GM12864 (cell line): ENCODE measurements at regions not wholly inside any gene's neighbourhood (a gene's known extent, or its start where the extent isn't known, plus 50 kb on each side); places are given as distances from the start of the nearest gene placed in this dataset.
A peak's percentile ranks its signal among the peaks of the same experiment; 100 is the strongest.

Source experiments
- DNase-seq: peaks from one replicate; pipeline ENCODE4 v3.0.0-alpha.2; 2011; ENCODE audit warnings: low read depth
- H3K4me3 ChIP-seq: 2 replicates; pipeline ENCODE4 v1.5.1; 2011; ENCODE audit warnings: mild to moderate bottlenecking, low read depth, low read length, control low read depth
- TF ChIP-seq, protein P1 (sequence below): IDR thresholded peaks from 2 replicates; pipeline ENCODE4 v1.5.1; 2011; ENCODE audit warnings: low read depth, mild to moderate bottlenecking, moderate library complexity, low read length, control low read depth, inconsistent platforms; ENCODE audit errors: missing control alignments

DNA sequence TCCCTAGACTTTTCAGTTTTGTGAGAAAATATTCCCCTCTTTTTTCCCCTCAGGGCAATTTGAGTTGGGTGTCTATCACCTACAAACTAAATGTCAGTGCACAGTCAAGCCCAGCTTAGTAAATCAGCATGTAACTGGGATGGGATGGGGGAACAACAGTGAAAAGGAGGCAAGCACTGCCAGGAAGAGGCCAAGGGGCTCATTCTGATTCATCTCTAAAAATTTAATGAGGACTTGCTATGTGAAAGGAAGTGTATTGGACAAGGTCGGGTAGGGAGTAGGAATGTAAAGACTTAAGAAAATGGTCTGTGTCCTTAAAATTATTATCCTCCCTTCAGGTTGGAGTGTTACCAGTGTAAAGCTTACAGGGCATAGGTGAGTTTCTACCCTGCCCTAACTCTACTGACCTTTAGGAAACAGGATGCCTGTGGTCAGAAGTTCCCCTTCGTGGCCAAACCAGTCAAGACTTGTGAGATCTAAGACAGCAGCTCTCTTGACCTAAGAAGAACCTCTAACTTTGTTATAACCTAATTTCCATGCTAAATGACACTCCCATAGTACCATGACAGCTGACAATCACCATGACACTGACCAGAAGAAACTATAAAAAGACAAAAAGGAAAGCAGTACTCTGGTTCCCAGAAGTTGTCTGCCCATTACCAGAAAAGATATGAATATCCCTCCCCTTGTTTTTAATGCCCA is 194.4 kb upstream of the LDB2 start:
- TF ChIP-seq, protein P1, sequence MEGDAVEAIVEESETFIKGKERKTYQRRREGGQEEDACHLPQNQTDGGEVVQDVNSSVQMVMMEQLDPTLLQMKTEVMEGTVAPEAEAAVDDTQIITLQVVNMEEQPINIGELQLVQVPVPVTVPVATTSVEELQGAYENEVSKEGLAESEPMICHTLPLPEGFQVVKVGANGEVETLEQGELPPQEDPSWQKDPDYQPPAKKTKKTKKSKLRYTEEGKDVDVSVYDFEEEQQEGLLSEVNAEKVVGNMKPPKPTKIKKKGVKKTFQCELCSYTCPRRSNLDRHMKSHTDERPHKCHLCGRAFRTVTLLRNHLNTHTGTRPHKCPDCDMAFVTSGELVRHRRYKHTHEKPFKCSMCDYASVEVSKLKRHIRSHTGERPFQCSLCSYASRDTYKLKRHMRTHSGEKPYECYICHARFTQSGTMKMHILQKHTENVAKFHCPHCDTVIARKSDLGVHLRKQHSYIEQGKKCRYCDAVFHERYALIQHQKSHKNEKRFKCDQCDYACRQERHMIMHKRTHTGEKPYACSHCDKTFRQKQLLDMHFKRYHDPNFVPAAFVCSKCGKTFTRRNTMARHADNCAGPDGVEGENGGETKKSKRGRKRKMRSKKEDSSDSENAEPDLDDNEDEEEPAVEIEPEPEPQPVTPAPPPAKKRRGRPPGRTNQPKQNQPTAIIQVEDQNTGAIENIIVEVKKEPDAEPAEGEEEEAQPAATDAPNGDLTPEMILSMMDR: no peak
- no peak overlapping the region for H3K4me3 ChIP-seq
- DNase-seq: peak; percentile 42

DNA sequence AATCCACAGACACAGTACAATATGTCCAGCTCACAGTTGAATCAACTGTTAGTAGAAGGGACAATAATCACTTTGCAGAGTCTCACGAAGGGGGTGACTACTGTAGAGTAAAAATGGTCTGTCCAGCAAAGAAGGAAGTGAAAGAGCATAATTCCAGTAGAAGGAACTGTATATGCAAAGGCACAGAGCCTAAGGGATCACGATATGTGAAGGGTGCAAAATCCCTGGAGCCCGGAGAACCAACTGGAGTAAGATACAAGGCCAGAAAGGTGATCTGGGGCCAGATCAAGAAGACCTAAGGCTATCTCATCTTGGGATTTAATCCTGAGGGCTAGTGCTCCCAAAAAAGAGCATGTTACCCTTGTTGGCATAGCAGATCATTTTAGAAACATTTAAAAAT is 192.7 kb upstream of the LDB2 start:
- TF ChIP-seq, protein P1: no peak
- DNase-seq: no peak

DNA sequence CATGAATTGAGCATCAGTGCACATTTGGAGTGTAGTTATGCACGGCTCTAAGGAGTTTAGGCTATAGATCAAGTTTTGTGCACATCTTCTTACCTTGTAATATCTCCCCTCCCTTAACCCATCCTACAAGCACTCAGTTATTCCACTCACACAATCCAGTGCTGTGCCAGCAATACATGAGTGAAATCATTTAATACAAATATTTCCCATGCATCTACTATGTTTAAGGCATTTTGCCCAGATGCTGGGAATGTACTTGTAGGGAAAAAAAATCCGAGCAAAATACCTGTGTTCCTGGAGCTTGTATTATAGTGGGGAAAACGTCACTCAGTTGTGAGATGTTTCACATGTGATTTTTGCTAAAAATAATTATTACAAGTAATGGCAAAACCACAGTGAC is 191.6 kb upstream of the LDB2 start:
- no peak overlapping the region for H3K4me3 ChIP-seq
- no peak for DNase-seq
- TF ChIP-seq, protein P1: no peak

More for the DNA sequence above, 192.7 kb upstream of the LDB2 start:
- no peak overlapping the region for H3K4me3 ChIP-seq

DNA sequence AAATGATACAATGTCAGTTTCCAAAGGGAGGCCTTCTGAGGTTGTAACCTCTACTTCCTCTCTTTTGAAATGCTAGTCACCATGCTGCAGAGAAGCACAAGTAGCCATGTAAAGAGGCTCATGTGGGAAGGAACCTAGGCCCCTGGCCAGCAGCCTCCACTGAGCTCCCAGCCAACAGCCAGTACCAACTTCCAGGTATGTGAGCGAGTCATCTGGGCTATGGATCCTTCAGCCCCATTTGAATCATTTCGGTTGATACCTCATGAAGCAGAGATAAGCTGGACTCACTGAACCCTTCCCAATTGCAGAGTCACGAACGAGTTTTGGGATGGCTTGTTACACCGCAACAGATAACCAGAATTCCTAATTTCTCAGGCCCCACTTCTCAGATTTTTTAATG is 187.0 kb upstream of the LDB2 start:
- no peak for DNase-seq
- TF ChIP-seq, protein P1: no peak
- no peak overlapping the region for H3K4me3 ChIP-seq

DNA sequence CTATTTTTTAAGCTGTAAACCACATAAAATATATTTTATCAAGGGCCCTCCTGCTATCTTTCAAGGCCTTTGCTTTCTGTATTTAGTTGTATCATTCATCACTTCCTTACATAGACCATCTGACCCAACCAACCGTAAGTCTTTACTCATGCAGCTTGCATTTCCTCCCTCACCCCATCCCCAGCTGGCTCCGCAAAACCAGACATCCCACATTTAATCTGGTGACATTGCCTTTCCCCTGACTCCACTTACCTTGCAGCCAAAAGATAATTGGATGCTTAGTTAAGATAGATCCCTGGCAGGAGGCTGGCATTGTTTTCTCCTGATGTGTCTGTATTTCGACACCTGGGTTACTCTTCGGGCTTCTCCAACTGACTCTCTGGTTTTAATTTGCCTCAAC is 183.7 kb upstream of the LDB2 start:
- DNase-seq: no peak
- no peak overlapping the region for H3K4me3 ChIP-seq
- TF ChIP-seq, protein P1: no peak

DNA sequence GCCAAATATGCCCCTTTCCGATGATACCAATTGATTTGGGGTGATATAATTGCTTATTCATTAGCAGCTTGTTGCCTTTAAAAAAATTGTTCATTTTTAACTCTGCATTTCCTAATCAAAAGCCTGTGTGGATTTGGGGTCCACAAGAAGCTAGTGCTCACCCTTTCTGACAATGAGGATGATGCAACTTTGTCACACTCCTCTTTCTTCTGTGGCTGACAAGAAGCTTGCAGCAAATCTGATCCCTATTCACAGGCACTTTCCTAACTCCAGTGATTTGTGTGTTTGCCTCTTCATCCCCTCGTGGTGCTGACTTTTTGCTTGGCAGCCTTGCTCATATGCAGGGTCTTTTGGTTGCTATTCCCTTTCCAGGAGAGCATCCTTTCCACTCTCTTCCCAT is 182.7 kb upstream of the LDB2 start:
- DNase-seq: no peak
- no peak overlapping the region for H3K4me3 ChIP-seq
- TF ChIP-seq, protein P1: no peak

DNA sequence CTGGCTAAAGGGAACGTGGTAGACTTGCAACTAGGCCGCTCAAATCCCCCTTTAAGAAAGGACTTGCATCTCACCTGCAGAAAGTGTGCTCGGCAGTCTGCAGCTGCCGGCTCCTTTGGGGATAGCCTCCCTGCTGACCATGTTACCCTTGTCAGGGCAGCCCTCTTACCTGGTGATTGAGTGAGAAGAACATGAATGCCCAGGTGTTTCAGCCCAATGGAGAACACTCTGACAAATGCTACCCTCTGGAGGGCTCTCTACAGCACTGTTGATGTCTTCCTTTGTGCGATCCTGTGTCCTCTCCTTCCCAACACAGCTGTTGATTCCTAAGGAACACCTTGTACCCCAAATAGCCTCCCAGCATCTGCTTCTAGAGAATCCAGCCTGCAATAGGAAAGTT is 178.7 kb upstream of the LDB2 start:
- no peak overlapping the region for H3K4me3 ChIP-seq
- TF ChIP-seq, protein P1: no peak
- no peak for DNase-seq
